ENCODE measurements at regions not wholly inside any gene's neighbourhood (a gene's known extent, or its start where the extent isn't known, plus 50 kb on each side); places are given as distances from the start of the nearest gene placed in this dataset.

GRCh38 chr13:73480779-73481559 lies 422.2 kb downstream of the KLF5 start:
- Histone ChIP-seq H3K9ac (ENCODE audit: low read depth, low read length) (no peak overlapping the region), H2BK120ac (ENCODE audit: low read depth, low read length) (no peak overlapping the region), H4K8ac (ENCODE audit: low read depth in 2 of 2, low read length in 2 of 2) (no peak overlapping the region), H4K5ac (ENCODE audit: low read depth, low read length) (no peak overlapping the region), H3K4ac (ENCODE audit: low read depth, low read length) (no peak overlapping the region), H3K9me1 (ENCODE audit: insufficient read depth, low read length) (no peaks in the 10 kb centered on the region), H2AFZ (replicated peaks; ENCODE audit: low read length, poor library complexity) (no peak overlapping the region), H3K4me2 (ENCODE audit: low read depth, low read length) (no peak overlapping the region), H2AK9ac (replicated peaks; ENCODE audit: low read depth, low read length, poor library complexity) (no peak overlapping the region), H2BK15ac (ENCODE audit: low read depth, low read length) (no peak overlapping the region), H2BK5ac (ENCODE audit: low read depth, low read length, poor library complexity, severe bottlenecking) (no peak overlapping the region), H4K20me1 (ENCODE audit: insufficient read depth, low read length) (no peaks in the 10 kb centered on the region), H2BK20ac (ENCODE audit: low read depth, low read length) (no peak overlapping the region), H3K56ac (ENCODE audit: extremely low read depth, insufficient read depth, low read length) (no peak overlapping the region), H3K79me1 (ENCODE audit: low read depth in 1 of 2, low read length in 2 of 2) (no peaks in the 10 kb centered on the region), H2AK5ac (ENCODE audit: low read depth, low read length) (no peak overlapping the region), H3K14ac (replicated peaks; ENCODE audit: low read depth, low read length) (no peak overlapping the region), H3K36me3 (ENCODE audit: control insufficient read depth, insufficient read depth, low read length) (no peaks in the 10 kb centered on the region), H3K27ac (ENCODE audit: insufficient read depth, low read length) (no peak overlapping the region), H3K9me3 (ENCODE audit: control insufficient read depth, insufficient read depth, low read length) (no peaks in the 10 kb centered on the region), H3K27me3 (ENCODE audit: control insufficient read depth, insufficient read depth, low read length) (no peaks in the 10 kb centered on the region), H3K23ac (ENCODE audit: low read depth, low read length) (no peak overlapping the region), H3K18ac (ENCODE audit: low read depth, low read length) (no peak overlapping the region), H3K4me3 (ENCODE audit: insufficient read depth, low read depth, low read length) (no peak overlapping the region), H3K4me1 (ENCODE audit: control insufficient read depth, insufficient read depth, low read length) (no peaks in the 10 kb centered on the region), H4K91ac (ENCODE audit: insufficient read depth, low read depth, low read length) (no peak overlapping the region)
- ATAC-seq (ENCODE audit: low read depth): no peak
- ChIA-PET POLR2A (ENCODE audit: unreplicated experiment) (no interaction called here), CTCF (no interaction called here)
- no peak for TF ChIP-seq RCOR1 (IDR thresholded peaks at IDR 0.05; ENCODE audit: insufficient replicate concordance, low read length)
- no CpG with 5 or more reads among the region's 2 CpGs for WGBS, 2 experiments (ENCODE audit: extremely low coverage in 2 of 2, insufficient read length in 1 of 2)
- in situ Hi-C loops (cut with MboI; ENCODE audit: low sequenced_read_pairs) (no loop called here), dilution Hi-C loops (cut with HindIII; ENCODE audit: low sequenced_read_pairs, unreplicated experiment) (no loop called here), intact Hi-C loops (cut with micrococcal nuclease) (no loop called here)
- DNase-seq: no peak
- BruUV-seq (replicated peaks): no TSS peak
